ENCODE measurements at regions not wholly inside any gene's neighbourhood (a gene's known extent, or its start where the extent isn't known, plus 50 kb on each side); places are given as distances from the start of the nearest gene placed in this dataset.

GRCh38 chr3:117744935-117745334 is 1035.4 kb downstream of the TUSC7 start:
- DNase-seq (ENCODE audit: low read depth in 2 of 3, low spot score in 1 of 3), result no peak

- DNase-seq (ENCODE audit: low read depth in 2 of 3, low spot score in 1 of 3), result no peak
Observed at GRCh38 chr3:117745516-117745915, 1035.9 kb downstream of the TUSC7 start.

DNA sequence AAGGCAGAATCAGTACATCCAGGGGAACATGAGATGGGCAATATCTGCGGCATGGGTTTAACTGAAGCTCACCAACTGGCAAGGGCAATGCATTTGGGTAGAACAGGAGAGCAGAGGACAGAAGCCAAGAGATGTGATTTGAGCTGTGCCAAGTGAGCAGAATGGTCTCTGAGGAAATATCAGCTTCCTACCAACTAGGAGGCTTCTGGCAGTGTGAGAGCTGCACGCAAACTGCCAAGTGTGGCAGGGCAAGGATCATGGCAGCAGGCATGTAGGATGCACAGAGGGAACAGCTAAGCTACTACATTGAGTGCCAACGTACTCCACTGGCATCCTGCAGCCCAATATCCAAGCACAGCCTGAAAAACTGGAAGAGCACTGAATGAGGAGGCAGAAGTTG is 1036.5 kb downstream of the TUSC7 start:
- DNase-seq (ENCODE audit: low read depth in 2 of 3, low spot score in 1 of 3), result no peak

- no peak for DNase-seq (ENCODE audit: low read depth in 2 of 3, low spot score in 1 of 3)
Observed at GRCh38 chr3:117748131-117748530, 1038.6 kb downstream of the TUSC7 start.

DNA sequence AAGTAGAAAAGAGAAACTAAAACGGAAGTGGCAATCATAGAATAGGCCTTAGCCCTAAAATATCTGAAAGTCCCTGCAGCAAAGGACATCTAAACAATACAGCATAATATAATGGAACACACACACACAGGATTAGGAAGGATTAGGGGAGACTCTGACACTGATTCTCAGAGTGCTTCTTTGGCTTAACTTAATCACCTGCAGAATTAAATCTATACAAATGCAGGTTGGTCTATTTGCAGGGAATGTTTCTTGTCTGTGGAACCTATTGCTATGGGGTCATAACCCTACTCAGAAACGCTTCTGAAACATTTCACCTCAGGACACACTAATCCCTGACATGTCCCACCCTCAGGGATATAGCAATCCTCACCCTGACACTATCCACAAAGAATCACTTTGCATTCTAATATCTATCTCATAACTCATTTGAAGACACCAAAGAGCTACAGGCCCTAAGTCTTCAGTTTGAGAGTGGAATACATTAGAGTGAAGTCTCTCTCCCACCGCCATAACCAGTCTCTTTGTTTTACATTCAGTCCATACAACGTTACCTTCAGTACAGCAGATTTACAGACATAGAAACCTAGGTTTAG is 1041.2 kb downstream of the TUSC7 start:
- DNase-seq (ENCODE audit: low read depth in 2 of 3, low spot score in 1 of 3), result no peak

DNA sequence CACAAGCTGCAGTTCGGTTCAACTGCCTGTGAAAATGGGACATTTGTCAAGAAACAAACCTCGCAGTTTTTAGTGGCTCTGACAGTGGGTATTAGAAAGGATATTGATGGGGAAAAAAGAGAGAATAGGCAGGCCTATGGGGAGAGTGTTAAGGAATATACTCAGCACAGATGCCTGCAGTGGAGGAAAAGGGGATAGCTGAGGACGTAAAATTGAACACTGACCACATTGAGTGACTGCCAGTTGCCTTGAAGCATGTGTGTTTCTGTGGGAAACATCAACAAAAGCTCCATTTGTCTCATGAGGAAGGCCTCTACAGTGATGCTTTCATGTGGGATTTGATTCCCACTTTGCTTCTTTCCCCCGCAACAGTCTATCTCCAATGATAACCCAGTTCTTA is 1042.1 kb downstream of the TUSC7 start:
- no peak for DNase-seq (ENCODE audit: low read depth in 2 of 3, low spot score in 1 of 3)

- DNase-seq (ENCODE audit: low read depth in 2 of 3, low spot score in 1 of 3), result no peak
Observed at GRCh38 chr3:117752984-117753717, 1043.6 kb downstream of the TUSC7 start.

DNA sequence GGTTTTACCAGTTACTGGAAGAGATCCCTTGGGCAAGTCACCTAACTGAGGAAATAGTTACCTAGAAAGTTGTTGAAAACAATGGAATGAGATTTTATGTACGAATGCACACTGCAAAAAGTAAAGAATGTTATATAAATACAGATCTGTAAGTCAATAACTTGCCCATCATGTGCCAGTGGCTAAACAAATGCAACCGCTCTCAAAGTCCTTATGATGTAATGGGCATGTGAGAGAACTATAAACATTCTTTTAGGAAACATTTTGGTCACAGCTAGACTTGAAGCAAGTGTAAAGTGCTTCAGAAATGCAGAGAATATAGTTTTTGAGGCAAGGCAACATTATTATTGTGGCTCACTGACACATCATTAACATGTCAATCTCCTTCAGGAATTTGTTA is 1044.5 kb downstream of the TUSC7 start:
- no peak for DNase-seq (ENCODE audit: low read depth in 2 of 3, low spot score in 1 of 3)

GRCh38 chr3:117754841-117755240 is 1045.3 kb downstream of the TUSC7 start:
- no peak for DNase-seq (ENCODE audit: low read depth in 2 of 3, low spot score in 1 of 3)

GRCh38 chr3:117756563-117756962 is 1047.0 kb downstream of the TUSC7 start:
- no peak for DNase-seq (ENCODE audit: low read depth in 2 of 3, low spot score in 1 of 3)

- DNase-seq (ENCODE audit: low read depth in 2 of 3, low spot score in 1 of 3), result no peak
Observed at GRCh38 chr3:117761703-117762620, 1052.4 kb downstream of the TUSC7 start.

- no peak for DNase-seq (ENCODE audit: low read depth in 2 of 3, low spot score in 1 of 3)
Observed at GRCh38 chr3:117762621-117763037, 1053.0 kb downstream of the TUSC7 start.

DNA sequence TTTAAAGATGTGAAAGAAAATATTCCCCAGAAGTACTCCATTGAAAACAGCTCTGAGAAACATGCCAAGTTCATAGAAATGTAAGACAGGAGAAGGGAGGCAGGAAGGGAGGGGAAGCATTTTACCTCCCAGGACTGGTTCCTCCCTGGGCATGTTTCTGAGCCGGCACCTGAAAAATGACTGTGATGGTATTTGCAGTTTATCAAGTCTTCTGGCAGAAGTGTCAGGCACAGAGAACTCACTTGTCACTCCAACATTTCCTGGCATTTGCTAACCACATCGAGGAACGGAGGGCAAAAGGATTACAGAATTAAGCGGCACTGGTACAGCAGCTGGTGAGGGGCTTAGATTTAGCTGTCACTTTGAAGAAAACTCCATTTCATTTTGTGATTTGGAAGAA is 1054.0 kb downstream of the TUSC7 start:
- DNase-seq (ENCODE audit: low read depth in 2 of 3, low spot score in 1 of 3), result no peak

- DNase-seq (ENCODE audit: low read depth in 2 of 3, low spot score in 1 of 3), result no peak
Observed at GRCh38 chr3:117768581-117768980, 1059.0 kb downstream of the TUSC7 start.

DNA sequence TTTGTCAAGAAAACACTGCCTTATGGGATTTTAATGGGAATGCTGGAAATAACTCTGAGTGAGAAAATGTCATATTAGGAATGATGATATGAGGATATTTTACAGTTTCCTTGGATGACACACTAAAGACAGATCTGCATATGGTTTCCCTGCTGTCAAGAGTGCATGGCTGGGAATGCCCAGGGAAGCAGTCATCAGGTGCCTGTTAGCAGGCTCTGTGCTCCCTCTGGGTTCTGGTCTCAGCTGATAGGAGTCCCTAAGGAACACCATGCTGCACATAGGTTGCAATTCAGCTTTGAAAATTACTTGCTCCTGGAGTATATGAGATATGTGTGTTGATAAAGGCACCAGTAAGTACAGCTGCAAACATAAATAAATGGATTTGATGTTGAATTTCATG is 1064.6 kb downstream of the TUSC7 start:
- DNase-seq (ENCODE audit: low read depth in 2 of 3, low spot score in 1 of 3), result no peak

DNA sequence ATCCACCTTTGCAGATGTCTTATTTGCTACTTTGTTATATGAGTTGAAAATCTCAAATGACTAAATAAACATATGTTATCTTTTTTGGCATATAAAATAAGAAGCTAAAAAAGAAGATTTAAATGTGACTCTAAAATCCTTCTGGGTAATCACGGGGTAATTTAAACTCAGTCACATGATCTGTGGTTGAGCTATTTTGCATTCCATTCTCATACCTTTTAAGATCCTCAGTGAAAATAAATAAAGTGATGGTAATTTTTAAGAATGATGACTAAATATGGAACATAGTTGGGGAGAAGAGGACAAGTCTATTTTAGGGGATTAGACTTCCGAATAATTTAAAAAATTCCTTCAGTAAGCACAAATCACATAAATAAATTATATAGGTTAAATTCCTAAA is 1076.8 kb downstream of the TUSC7 start:
- DNase-seq (ENCODE audit: low read depth in 2 of 3, low spot score in 1 of 3), result no peak

DNA sequence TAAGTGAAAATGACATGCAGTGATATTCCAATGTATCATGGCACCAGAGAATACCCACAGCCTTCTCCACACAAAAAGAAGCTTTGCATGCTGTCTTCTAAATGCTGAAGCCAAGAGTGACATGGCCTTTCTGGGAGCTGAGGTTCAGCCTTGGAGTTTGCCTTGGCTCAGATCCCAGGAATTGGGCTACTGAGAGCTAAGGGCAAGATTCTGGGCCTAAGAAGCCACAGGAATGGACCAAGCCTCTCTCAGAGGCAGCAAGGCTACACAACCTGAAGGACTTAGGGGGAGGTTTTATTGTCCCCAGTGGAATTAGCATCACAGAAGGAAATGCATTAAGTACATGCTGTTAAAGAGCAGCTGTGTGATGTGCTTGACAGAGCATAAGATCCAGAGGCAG is 1078.5 kb downstream of the TUSC7 start:
- DNase-seq (ENCODE audit: low read depth in 2 of 3, low spot score in 1 of 3), result no peak

DNA sequence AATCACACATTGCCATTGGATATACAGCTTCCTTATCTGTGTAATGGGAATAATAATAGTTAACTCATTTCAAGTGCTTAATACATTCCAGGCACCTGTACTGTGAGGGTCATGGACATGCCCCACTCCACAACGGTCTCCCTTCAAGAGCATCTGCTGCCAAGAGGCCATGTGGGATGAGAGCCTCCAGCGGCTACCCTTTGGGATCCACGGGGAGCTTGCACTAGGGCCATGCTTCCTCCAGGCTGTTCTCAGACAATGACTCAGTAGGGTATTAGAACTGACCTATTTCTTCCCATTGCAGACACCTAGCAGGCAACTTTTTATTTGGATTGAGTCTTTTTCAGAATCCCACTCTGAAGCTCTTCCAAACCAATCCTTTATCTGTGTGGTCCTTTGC is 1078.9 kb downstream of the TUSC7 start:
- no peak for DNase-seq (ENCODE audit: low read depth in 2 of 3, low spot score in 1 of 3)

- no peak for DNase-seq (ENCODE audit: low read depth in 2 of 3, low spot score in 1 of 3)
Observed at GRCh38 chr3:117790235-117790987, 1080.8 kb downstream of the TUSC7 start.

DNA sequence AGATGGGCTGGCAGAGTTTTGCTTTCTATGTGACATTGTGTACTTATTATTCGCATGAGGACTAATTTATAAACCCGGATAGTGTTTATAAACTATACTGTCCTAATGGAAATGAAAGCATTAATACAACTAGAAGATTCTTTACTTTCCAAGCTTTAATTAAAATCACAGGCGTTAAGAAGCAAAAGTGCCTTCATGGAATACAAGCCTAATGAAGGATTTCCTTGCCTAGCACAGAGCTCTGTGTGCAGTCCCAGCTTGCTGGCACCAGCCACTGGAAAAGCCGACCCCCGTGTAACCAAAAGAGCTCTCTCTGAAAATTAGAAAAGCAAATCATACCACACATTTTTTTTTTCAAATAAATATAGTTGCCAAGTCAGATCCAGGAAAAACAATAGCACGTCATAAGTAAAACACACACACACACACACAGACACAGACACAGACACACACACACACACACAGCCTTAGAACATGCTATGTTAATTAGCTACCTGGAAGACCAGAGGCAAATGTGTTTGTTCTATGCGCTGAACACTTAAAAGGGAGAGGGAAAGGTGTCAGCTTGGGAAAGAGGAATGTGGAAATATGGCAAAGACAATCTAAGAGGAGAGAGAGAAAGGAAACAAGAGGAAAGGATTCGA is 1084.2 kb downstream of the TUSC7 start:
- no peak for DNase-seq (ENCODE audit: low read depth in 2 of 3, low spot score in 1 of 3)

DNA sequence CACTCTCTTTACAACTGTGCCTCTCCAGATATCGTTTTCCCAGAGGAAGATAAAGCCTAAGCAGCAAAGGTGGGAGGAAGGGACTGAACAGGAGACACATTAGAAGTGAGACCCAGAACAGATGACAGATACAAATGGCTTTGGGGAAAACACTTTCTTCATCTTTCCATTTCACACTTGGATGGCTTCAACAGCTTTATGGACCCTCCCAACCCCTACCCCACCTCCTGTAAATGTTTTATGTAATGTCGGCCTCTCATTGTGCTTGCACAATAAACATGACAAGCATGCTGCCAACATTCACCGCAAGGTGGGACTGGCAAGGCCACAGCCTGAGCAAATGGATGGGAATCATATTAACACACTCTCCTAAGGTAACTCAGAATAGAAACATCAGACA is 1088.6 kb downstream of the TUSC7 start:
- DNase-seq (ENCODE audit: low read depth in 2 of 3, low spot score in 1 of 3), result no peak
